ENCODE measurements at regions not wholly inside any gene's neighbourhood (a gene's known extent, or its start where the extent isn't known, plus 50 kb on each side); places are given as distances from the start of the nearest gene placed in this dataset.

DNA sequence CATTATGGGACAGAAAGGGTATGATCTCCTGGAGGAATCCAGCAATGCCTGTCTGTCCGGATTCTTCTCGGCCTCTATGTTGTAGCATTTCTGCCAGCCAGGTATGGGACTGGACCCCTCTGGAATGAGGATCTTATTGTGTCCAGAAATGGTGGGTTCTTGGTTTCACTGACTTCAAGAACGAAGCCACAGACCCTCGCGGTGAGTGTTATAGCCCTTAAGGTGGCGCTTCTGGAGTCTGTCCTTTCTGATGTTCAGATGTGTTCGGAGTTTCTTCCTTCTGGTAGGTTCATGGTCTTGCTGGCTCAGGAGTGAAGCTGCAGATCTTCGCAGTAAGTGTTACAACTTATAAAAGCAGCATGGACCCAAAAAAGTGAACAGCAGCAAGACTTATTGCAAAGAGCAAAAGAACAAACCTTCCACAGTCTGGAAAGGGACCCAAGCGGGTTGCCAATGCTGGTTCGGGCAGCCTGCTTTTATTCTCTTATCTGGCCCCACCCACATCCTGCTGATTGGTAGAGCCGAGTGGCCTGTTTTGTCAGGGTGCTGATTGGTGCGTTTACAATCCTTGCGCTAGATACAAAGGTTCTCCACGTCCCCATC lies 62.3 kb upstream of the IER3 start:
- TF ChIP-seq, protein P1, sequence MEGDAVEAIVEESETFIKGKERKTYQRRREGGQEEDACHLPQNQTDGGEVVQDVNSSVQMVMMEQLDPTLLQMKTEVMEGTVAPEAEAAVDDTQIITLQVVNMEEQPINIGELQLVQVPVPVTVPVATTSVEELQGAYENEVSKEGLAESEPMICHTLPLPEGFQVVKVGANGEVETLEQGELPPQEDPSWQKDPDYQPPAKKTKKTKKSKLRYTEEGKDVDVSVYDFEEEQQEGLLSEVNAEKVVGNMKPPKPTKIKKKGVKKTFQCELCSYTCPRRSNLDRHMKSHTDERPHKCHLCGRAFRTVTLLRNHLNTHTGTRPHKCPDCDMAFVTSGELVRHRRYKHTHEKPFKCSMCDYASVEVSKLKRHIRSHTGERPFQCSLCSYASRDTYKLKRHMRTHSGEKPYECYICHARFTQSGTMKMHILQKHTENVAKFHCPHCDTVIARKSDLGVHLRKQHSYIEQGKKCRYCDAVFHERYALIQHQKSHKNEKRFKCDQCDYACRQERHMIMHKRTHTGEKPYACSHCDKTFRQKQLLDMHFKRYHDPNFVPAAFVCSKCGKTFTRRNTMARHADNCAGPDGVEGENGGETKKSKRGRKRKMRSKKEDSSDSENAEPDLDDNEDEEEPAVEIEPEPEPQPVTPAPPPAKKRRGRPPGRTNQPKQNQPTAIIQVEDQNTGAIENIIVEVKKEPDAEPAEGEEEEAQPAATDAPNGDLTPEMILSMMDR (IDR thresholded peaks at IDR 0.05; ENCODE audit: low read length): no peak
- TF ChIP-seq EZH2 (IDR thresholded peaks at IDR 0.05; ENCODE audit: borderline replicate concordance, low read length): no peak

Measured in OCI-LY1 (cell line).